ENCODE measurements at regions not wholly inside any gene's neighbourhood (a gene's known extent, or its start where the extent isn't known, plus 50 kb on each side); places are given as distances from the start of the nearest gene placed in this dataset.

GRCh38 chr12:87216436-87216835 lies 812.8 kb downstream of the C12orf50 start:
- H3K36me3 ChIP-seq (replicated peaks in 1 of 2; ENCODE audit: control insufficient read depth in 1 of 2, insufficient read depth in 2 of 2, low read length in 2 of 2) = no peaks in the 10 kb centered on the region
- no peak overlapping the region for H3K9ac ChIP-seq (ENCODE audit: insufficient read depth, low read length, poor library complexity, severe bottlenecking)
- no peak overlapping the region for H2AFZ ChIP-seq (ENCODE audit: insufficient read depth, low read depth, low read length, poor library complexity, severe bottlenecking)
- no peaks in the 10 kb centered on the region for H3K27me3 ChIP-seq (ENCODE audit: control insufficient read depth in 2 of 2, insufficient read depth in 2 of 2, low read length in 2 of 2)
- no CpG with 5 or more reads among the region's 4 CpGs for WGBS (ENCODE audit: insufficient coverage)
- no peaks in the 10 kb centered on the region for H3K27me3 Mint-ChIP-seq (ENCODE audit: low read depth in 3 of 3)
- H3K36me3 Mint-ChIP-seq = no peaks in the 10 kb centered on the region
- H3K9me3 Mint-ChIP-seq = no peaks in the 10 kb centered on the region
- no peak overlapping the region for H3K27ac ChIP-seq (ENCODE audit: low read depth in 1 of 2, low read length in 2 of 2)
- H3K27ac Mint-ChIP-seq = no peak overlapping the region
- intact Hi-C loops (cut with micrococcal nuclease) = no loop called here
- no peak for TF ChIP-seq CTCF (IDR thresholded peaks at IDR 0.05)
- DNase-seq = no peak
- no peak overlapping the region for H3K4me3 Mint-ChIP-seq
- H3K9me3 ChIP-seq (replicated peaks in 1 of 2; ENCODE audit: control insufficient read depth in 1 of 2, insufficient read depth in 1 of 2, low read length in 2 of 2) = no peaks in the 10 kb centered on the region
- H3K4me1 Mint-ChIP-seq = no peaks in the 10 kb centered on the region
- no peak overlapping the region for H3K4me3 ChIP-seq (replicated peaks in 1 of 3; ENCODE audit: low read depth in 2 of 3, low read length in 3 of 3)
- no peaks in the 10 kb centered on the region for H3K79me2 ChIP-seq (ENCODE audit: insufficient read depth, low read length)
- no peak overlapping the region for H3K4me2 ChIP-seq (replicated peaks; ENCODE audit: extremely low read depth, low read length, poor library complexity, severe bottlenecking)
- no peaks in the 10 kb centered on the region for H3K4me1 ChIP-seq (ENCODE audit: control insufficient read depth in 1 of 2, insufficient read depth in 2 of 2, low read length in 2 of 2)
- H4K20me1 ChIP-seq (ENCODE audit: insufficient read depth, low read length) = no peaks in the 10 kb centered on the region

- DNase-seq = no peak
- H3K27ac Mint-ChIP-seq = no peak overlapping the region
- no peaks in the 10 kb centered on the region for H3K4me1 Mint-ChIP-seq
- no peak overlapping the region for H3K27ac ChIP-seq (ENCODE audit: low read depth in 1 of 2, low read length in 2 of 2)
- H3K27me3 Mint-ChIP-seq (ENCODE audit: low read depth in 3 of 3) = peaks cover 0 to 2% (median 2%) of the 10 kb centered on the region in 3 donors
- no peaks in the 10 kb centered on the region for H3K36me3 Mint-ChIP-seq
- no peak overlapping the region for H3K9ac ChIP-seq (ENCODE audit: insufficient read depth, low read length, poor library complexity, severe bottlenecking)
- H3K4me3 Mint-ChIP-seq = no peak overlapping the region
- H4K20me1 ChIP-seq (ENCODE audit: insufficient read depth, low read length) = no peaks in the 10 kb centered on the region
- 80% methylated on average over 1 of the region's 2 CpGs for WGBS (ENCODE audit: insufficient coverage)
- no peak for TF ChIP-seq CTCF (IDR thresholded peaks at IDR 0.05)
- H3K4me2 ChIP-seq (replicated peaks; ENCODE audit: extremely low read depth, low read length, poor library complexity, severe bottlenecking) = no peak overlapping the region
- H3K27me3 ChIP-seq (ENCODE audit: control insufficient read depth in 2 of 2, insufficient read depth in 2 of 2, low read length in 2 of 2) = no peaks in the 10 kb centered on the region
- no peaks in the 10 kb centered on the region for H3K4me1 ChIP-seq (ENCODE audit: control insufficient read depth in 1 of 2, insufficient read depth in 2 of 2, low read length in 2 of 2)
- H3K36me3 ChIP-seq (replicated peaks in 1 of 2; ENCODE audit: control insufficient read depth in 1 of 2, insufficient read depth in 2 of 2, low read length in 2 of 2) = no peaks in the 10 kb centered on the region
- H3K4me3 ChIP-seq (replicated peaks in 1 of 3; ENCODE audit: low read depth in 2 of 3, low read length in 3 of 3) = no peak overlapping the region
- H3K79me2 ChIP-seq (ENCODE audit: insufficient read depth, low read length) = no peaks in the 10 kb centered on the region
- peaks cover 0 to 17% (median 6%) of the 10 kb centered on the region in 7 donors for H3K9me3 Mint-ChIP-seq
- no peak overlapping the region for H2AFZ ChIP-seq (ENCODE audit: insufficient read depth, low read depth, low read length, poor library complexity, severe bottlenecking)
- intact Hi-C loops (cut with micrococcal nuclease) = no loop called here
- H3K9me3 ChIP-seq (replicated peaks in 1 of 2; ENCODE audit: control insufficient read depth in 1 of 2, insufficient read depth in 1 of 2, low read length in 2 of 2) = peaks cover 0 to 15% of the 10 kb centered on the region in 2 donors
Observed at GRCh38 chr12:87202189-87202588, 827.0 kb downstream of the C12orf50 start.

Measured in CD14-positive monocyte (primary cell).